ENCODE measurements at regions not wholly inside any gene's neighbourhood (a gene's known extent, or its start where the extent isn't known, plus 50 kb on each side); places are given as distances from the start of the nearest gene placed in this dataset.

DNA sequence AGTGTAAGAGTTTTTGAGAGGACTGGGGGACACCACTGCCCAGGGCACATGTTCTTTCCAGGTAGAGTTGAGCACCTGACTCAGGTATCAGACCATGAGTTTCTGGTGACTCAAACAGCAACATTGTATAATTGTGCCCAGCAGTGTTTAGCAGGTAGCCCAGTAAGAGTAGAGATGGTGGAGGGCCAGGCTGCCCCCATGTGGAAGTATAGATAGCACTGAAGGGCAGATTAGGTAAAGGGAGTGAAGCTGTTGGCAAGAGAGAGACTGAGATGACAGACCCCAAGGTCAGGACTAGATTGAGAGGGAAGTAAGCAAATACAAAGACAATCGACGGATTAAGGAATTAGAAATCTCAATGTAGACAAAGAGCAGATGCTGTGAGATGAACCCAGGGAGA is 74.6 kb downstream of the TRIM42 start:
- no peak overlapping the region for H3K4me3 ChIP-seq (ENCODE audit: low read length)
- H4K20me1 ChIP-seq (ENCODE audit: control insufficient read depth, insufficient read depth, low read depth, low read length): no peaks in the 10 kb centered on the region
- no peaks in the 10 kb centered on the region for H3K36me3 ChIP-seq (ENCODE audit: control insufficient read depth, low read length)
- H3F3A ChIP-seq (ENCODE audit: control insufficient read depth, insufficient read depth): no peaks in the 10 kb centered on the region
- H3K4me2 ChIP-seq (ENCODE audit: low read length): no peak overlapping the region
- no peaks in the 10 kb centered on the region for H3K9me3 ChIP-seq (ENCODE audit: control insufficient read depth, insufficient read depth, low read length)
- no peak for TF ChIP-seq EZH2phosphoT487 (IDR thresholded peaks at IDR 0.05; ENCODE audit: borderline replicate concordance, low read length)
- TF ChIP-seq, protein P1, sequence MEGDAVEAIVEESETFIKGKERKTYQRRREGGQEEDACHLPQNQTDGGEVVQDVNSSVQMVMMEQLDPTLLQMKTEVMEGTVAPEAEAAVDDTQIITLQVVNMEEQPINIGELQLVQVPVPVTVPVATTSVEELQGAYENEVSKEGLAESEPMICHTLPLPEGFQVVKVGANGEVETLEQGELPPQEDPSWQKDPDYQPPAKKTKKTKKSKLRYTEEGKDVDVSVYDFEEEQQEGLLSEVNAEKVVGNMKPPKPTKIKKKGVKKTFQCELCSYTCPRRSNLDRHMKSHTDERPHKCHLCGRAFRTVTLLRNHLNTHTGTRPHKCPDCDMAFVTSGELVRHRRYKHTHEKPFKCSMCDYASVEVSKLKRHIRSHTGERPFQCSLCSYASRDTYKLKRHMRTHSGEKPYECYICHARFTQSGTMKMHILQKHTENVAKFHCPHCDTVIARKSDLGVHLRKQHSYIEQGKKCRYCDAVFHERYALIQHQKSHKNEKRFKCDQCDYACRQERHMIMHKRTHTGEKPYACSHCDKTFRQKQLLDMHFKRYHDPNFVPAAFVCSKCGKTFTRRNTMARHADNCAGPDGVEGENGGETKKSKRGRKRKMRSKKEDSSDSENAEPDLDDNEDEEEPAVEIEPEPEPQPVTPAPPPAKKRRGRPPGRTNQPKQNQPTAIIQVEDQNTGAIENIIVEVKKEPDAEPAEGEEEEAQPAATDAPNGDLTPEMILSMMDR (IDR thresholded peaks at IDR 0.05; ENCODE audit: low read depth, low read length, poor library complexity, severe bottlenecking): no peak
- H3K27ac ChIP-seq (ENCODE audit: low read depth, low read length): no peak overlapping the region
- H3K9me2 ChIP-seq (replicated peaks; ENCODE audit: control insufficient read depth, low read length): no peaks in the 10 kb centered on the region
- H3K27me3 ChIP-seq (ENCODE audit: control insufficient read depth, low read length): peaks cover 4% of the 10 kb centered on the region; the same call in 1 of the 2 replicates
- H3K4me1 ChIP-seq (ENCODE audit: control insufficient read depth, low read length): peaks cover 22% of the 10 kb centered on the region
- H3K79me2 ChIP-seq (ENCODE audit: control insufficient read depth, low read length): no peaks in the 10 kb centered on the region

DNA sequence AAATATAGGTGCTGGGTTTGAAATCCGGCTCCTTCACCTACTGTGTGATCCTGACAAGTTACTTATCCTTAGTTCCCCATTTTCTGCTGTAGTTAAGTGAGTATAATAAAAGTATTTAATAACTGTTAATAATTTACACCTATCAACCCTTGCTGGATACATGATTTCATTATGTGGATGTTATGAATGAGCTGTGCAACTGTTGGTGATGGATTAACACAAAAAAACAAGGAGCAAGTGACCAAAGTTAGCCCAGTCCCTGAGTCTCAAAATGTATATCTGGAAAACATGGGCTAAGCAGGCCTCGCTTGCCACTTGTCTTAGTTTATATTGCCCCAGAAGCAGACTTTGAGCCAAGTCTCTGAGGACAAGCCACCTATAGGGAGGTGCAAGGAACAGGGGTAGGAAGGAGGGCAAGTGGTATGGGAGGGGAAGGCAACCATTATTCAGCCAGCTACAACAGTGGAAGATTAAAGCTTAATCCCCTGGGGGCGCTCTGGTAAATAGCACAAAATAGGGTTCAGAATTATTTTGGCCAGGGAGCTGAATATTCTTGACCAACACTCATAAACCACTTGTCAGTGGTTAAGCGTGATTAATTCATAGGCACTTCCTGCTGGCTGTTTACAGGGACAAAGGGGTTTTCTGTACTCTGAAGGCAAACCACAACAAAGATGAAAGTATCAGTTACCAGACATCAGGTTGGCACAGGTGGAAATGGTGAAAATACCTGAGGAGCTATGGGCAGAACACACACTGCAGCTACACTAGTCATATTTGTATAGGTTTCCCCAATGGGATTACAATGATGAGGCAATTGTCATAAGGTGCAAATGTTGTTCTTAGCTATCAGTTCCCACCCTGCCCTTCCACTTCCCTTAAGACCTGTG is 76.2 kb downstream of the TRIM42 start:
- Histone ChIP-seq H3K9me2 (replicated peaks; ENCODE audit: control insufficient read depth, low read length) (no peaks in the 10 kb centered on the region), H3F3A (ENCODE audit: control insufficient read depth, insufficient read depth) (no peaks in the 10 kb centered on the region), H3K4me1 (ENCODE audit: control insufficient read depth, low read length) (peaks cover 22% of the 10 kb centered on the region), H3K79me2 (ENCODE audit: control insufficient read depth, low read length) (no peaks in the 10 kb centered on the region), H3K9me3 (ENCODE audit: control insufficient read depth, insufficient read depth, low read length) (no peaks in the 10 kb centered on the region), H3K4me2 (ENCODE audit: low read length) (no peak overlapping the region), H3K27me3 (ENCODE audit: control insufficient read depth, low read length) (peaks cover 1% of the 10 kb centered on the region; the same call in 1 of the 2 replicates), H3K4me3 (ENCODE audit: low read length) (no peak overlapping the region), H3K27ac (ENCODE audit: low read depth, low read length) (no peak overlapping the region), H4K20me1 (ENCODE audit: control insufficient read depth, insufficient read depth, low read depth, low read length) (no peaks in the 10 kb centered on the region), H3K36me3 (ENCODE audit: control insufficient read depth, low read length) (no peaks in the 10 kb centered on the region)
- no peak for TF ChIP-seq EZH2phosphoT487 (IDR thresholded peaks at IDR 0.05; ENCODE audit: borderline replicate concordance, low read length)
- TF ChIP-seq, protein P1 (IDR thresholded peaks at IDR 0.05; ENCODE audit: low read depth, low read length, poor library complexity, severe bottlenecking): no peak

DNA sequence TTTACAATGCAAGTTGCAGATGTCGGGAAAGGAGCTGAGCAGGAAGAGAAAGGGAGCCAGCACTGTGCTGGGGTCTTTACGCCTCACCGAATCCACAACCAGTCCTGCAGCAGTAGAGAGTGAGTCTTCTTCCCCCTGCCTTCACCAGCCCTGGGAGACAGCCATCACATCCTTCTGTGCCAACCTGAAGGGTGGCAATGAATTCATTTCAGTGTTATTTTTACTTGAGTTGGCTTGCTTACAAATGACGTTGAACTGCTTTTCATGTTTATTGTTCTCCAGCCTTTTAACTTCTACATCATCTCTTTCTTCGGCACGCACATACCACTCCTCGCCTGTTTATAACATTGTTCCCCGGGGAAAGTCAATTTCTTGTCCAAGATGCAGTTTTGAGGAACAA is 77.1 kb downstream of the TRIM42 start:
- H4K20me1 ChIP-seq (ENCODE audit: control insufficient read depth, insufficient read depth, low read depth, low read length): no peaks in the 10 kb centered on the region
- no peak overlapping the region for H3K27ac ChIP-seq (ENCODE audit: low read depth, low read length)
- peaks cover 22% of the 10 kb centered on the region for H3K4me1 ChIP-seq (ENCODE audit: control insufficient read depth, low read length)
- H3K9me3 ChIP-seq (ENCODE audit: control insufficient read depth, insufficient read depth, low read length): no peaks in the 10 kb centered on the region
- H3K36me3 ChIP-seq (ENCODE audit: control insufficient read depth, low read length): no peaks in the 10 kb centered on the region
- no peak overlapping the region for H3K4me3 ChIP-seq (ENCODE audit: low read length)
- TF ChIP-seq, protein P1 (IDR thresholded peaks at IDR 0.05; ENCODE audit: low read depth, low read length, poor library complexity, severe bottlenecking): no peak
- TF ChIP-seq EZH2phosphoT487 (IDR thresholded peaks at IDR 0.05; ENCODE audit: borderline replicate concordance, low read length): no peak
- H3K9me2 ChIP-seq (replicated peaks; ENCODE audit: control insufficient read depth, low read length): no peaks in the 10 kb centered on the region
- no peaks in the 10 kb centered on the region for H3K79me2 ChIP-seq (ENCODE audit: control insufficient read depth, low read length)
- H3K4me2 ChIP-seq (ENCODE audit: low read length): no peak overlapping the region
- H3K27me3 ChIP-seq (ENCODE audit: control insufficient read depth, low read length): no peaks in the 10 kb centered on the region
- no peaks in the 10 kb centered on the region for H3F3A ChIP-seq (ENCODE audit: control insufficient read depth, insufficient read depth)

Data from DOHH2 (cell line).